Sigmoid colon (tissue), 4 donors: ENCODE measurements at regions not wholly inside any gene's neighbourhood (a gene's known extent, or its start where the extent isn't known, plus 50 kb on each side); places are given as distances from the start of the nearest gene placed in this dataset.

Source experiments
- CTCF ChIP-seq, 4 experiments: fragments of 450-650 bp in 3 of 4; fragments of 200-600 bp in 1 of 4; IDR thresholded peaks; one replicate each; pipeline ENCODE4 v1.5.1; 2016 to 2019; ENCODE audit warnings: antibody characterized with exemption in 4 of 4, mild to moderate bottlenecking in 3 of 4, moderate library complexity in 2 of 4
- EP300 ChIP-seq, 4 donors: sonication (generic); formaldehyde crosslinking; IDR thresholded peaks; one replicate each; pipeline ENCODE4 v1.6.1; 2017; ENCODE audit warnings: antibody characterized with exemption in 4 of 4

GRCh38 chr5:124132843-124133242 lies 613.6 kb downstream of the ZNF608 start:
- TF ChIP-seq EP300 (IDR thresholded peaks at IDR 0.05) (no peak), CTCF (IDR thresholded peaks at IDR 0.05) (no peak)
